Colonic mucosa (tissue), 4 donors: ENCODE measurements at regions not wholly inside any gene's neighbourhood (a gene's known extent, or its start where the extent isn't known, plus 50 kb on each side); places are given as distances from the start of the nearest gene placed in this dataset.

Source experiments
- DNase-seq: peaks from one replicate; pipeline ENCODE4 v3.0.0-alpha.2; 2020
- H3K27ac ChIP-seq: fragments of 200-600 bp; one replicate; pipeline ENCODE4 v1.8.0; 2021
- H3K27me3 ChIP-seq: fragments of 200-600 bp; one replicate; pipeline ENCODE4 v1.8.0; 2021
- H3K36me3 ChIP-seq: fragments of 200-600 bp; one replicate; pipeline ENCODE4 v1.8.0; 2021
- H3K4me1 ChIP-seq: fragments of 200-600 bp; one replicate; pipeline ENCODE4 v1.8.0; 2021; ENCODE audit warnings: mild to moderate bottlenecking
- H3K4me3 ChIP-seq: fragments of 200-600 bp; one replicate; pipeline ENCODE4 v1.8.0; 2021
- H3K9ac ChIP-seq, 2 donors: one replicate each; pipeline ENCODE4 v1.7.0; 2013; ENCODE audit warnings: control low read depth in 2 of 2, low read depth in 2 of 2, low read length in 2 of 2
- H3K9me3 ChIP-seq: fragments of 200-600 bp; one replicate; pipeline ENCODE4 v1.8.0; 2021
- CTCF ChIP-seq: fragments of 200-600 bp; IDR thresholded peaks from one replicate; pipeline ENCODE4 v1.8.0; 2022; ENCODE audit warnings: antibody characterized with exemption, mild to moderate bottlenecking
- intact Hi-C: fragments of 100-400 bp; cut with DNase I; formaldehyde crosslinking; loops from one replicate; pipeline ENCODE4 v1.14.1; 2022
- donor health status: healthy.
- donor health status: DM: no; HTN: no; CAD: no.
- donor health status: DM: no; HTN: no; CAD: no.

- Histone ChIP-seq H3K36me3 (no peaks in the 10 kb centered on the region), H3K9me3 (no peaks in the 10 kb centered on the region), H3K4me1 (no peaks in the 10 kb centered on the region), H3K4me3 (no peak overlapping the region), H3K9ac (no peak overlapping the region), H3K27me3 (no peaks in the 10 kb centered on the region), H3K27ac (no peak overlapping the region)
- TF ChIP-seq CTCF = no peak
- no peak for DNase-seq
- intact Hi-C loops = no loop called here
These were observed 266.1 kb upstream of the ARID1B start for GRCh38 chr6:156511051-156511450.

- DNase-seq = no peak
- Histone ChIP-seq H3K9me3 (no peaks in the 10 kb centered on the region), H3K27me3 (no peaks in the 10 kb centered on the region), H3K36me3 (no peaks in the 10 kb centered on the region), H3K27ac (no peak overlapping the region), H3K4me1 (no peaks in the 10 kb centered on the region), H3K9ac (no peak overlapping the region), H3K4me3 (no peak overlapping the region)
- intact Hi-C loops = no loop called here
- TF ChIP-seq CTCF = no peak
These were observed 266.9 kb upstream of the ARID1B start for GRCh38 chr6:156510242-156510641.

- Histone ChIP-seq H3K27ac (no peak overlapping the region), H3K36me3 (no peaks in the 10 kb centered on the region), H3K4me1 (no peaks in the 10 kb centered on the region), H3K4me3 (no peak overlapping the region), H3K9me3 (no peaks in the 10 kb centered on the region), H3K27me3 (no peaks in the 10 kb centered on the region), H3K9ac (no peak overlapping the region)
- TF ChIP-seq CTCF = no peak
- no peak for DNase-seq
- intact Hi-C loops = no loop called here
These were observed 267.7 kb upstream of the ARID1B start for GRCh38 chr6:156509496-156509895.

GRCh38 chr6:156508923-156509322, 268.3 kb upstream of the ARID1B start:
- Histone ChIP-seq H3K4me3 (no peak overlapping the region), H3K4me1 (no peaks in the 10 kb centered on the region), H3K27me3 (no peaks in the 10 kb centered on the region), H3K9ac (no peak overlapping the region), H3K27ac (no peak overlapping the region), H3K9me3 (no peaks in the 10 kb centered on the region), H3K36me3 (no peaks in the 10 kb centered on the region)
- no peak for DNase-seq
- intact Hi-C loops = no loop called here
- TF ChIP-seq CTCF = no peak

GRCh38 chr6:156508126-156508525, 269.1 kb upstream of the ARID1B start:
- no peaks in the 10 kb centered on the region for H3K27me3 ChIP-seq
- no peaks in the 10 kb centered on the region for H3K36me3 ChIP-seq
- no peaks in the 10 kb centered on the region for H3K4me1 ChIP-seq
- no peak overlapping the region for H3K9ac ChIP-seq
- H3K4me3 ChIP-seq = no peak overlapping the region
- no peaks in the 10 kb centered on the region for H3K9me3 ChIP-seq
- intact Hi-C loops = no loop called here
- TF ChIP-seq CTCF = no peak
- H3K27ac ChIP-seq = no peak overlapping the region
- no peak for DNase-seq

GRCh38 chr6:156507656-156508055, 269.5 kb upstream of the ARID1B start:
- no peaks in the 10 kb centered on the region for H3K36me3 ChIP-seq
- no peak overlapping the region for H3K27ac ChIP-seq
- intact Hi-C loops = no loop called here
- no peaks in the 10 kb centered on the region for H3K9me3 ChIP-seq
- no peak overlapping the region for H3K4me3 ChIP-seq
- H3K27me3 ChIP-seq = no peaks in the 10 kb centered on the region
- TF ChIP-seq CTCF = no peak
- no peak for DNase-seq
- H3K4me1 ChIP-seq = no peaks in the 10 kb centered on the region
- H3K9ac ChIP-seq = no peak overlapping the region
